Trophoblast cell (in vitro differentiated cells and primary cell): ENCODE measurements at regions not wholly inside any gene's neighbourhood (a gene's known extent, or its start where the extent isn't known, plus 50 kb on each side); places are given as distances from the start of the nearest gene placed in this dataset.

ENCODE experiments used
- DNase-seq, 2 donors: peaks; one replicate each; pipeline ENCODE4 v3.0.0-alpha.2; 2016
- H2AFZ ChIP-seq: 2 replicates; pipeline ENCODE4 v1.6.1; 2013; ENCODE audit warnings: low read length, moderate library complexity, mild to moderate bottlenecking; ENCODE audit not compliant: insufficient read depth, poor library complexity
- H2AK5ac ChIP-seq: 2 replicates; pipeline ENCODE4 v1.6.1; 2013; ENCODE audit warnings: mild to moderate bottlenecking, low read length
- H2BK120ac ChIP-seq: 2 replicates; pipeline ENCODE4 v1.6.1; 2013; ENCODE audit warnings: low read length, mild to moderate bottlenecking, moderate library complexity; ENCODE audit not compliant: insufficient read depth, poor library complexity
- H2BK12ac ChIP-seq: 2 replicates; pipeline ENCODE4 v1.6.1; 2013; ENCODE audit warnings: mild to moderate bottlenecking, low read length, moderate library complexity
- H2BK5ac ChIP-seq: 2 replicates; pipeline ENCODE4 v1.6.1; 2013; ENCODE audit warnings: low read length, low read depth, moderate library complexity, mild to moderate bottlenecking; ENCODE audit not compliant: poor library complexity
- H3K14ac ChIP-seq: 2 replicates; pipeline ENCODE4 v1.6.1; 2013; ENCODE audit warnings: mild to moderate bottlenecking, low read length
- H3K18ac ChIP-seq: 2 replicates; pipeline ENCODE4 v1.6.1; 2013; ENCODE audit warnings: mild to moderate bottlenecking, low read length
- H3K23ac ChIP-seq: 2 replicates; pipeline ENCODE4 v1.6.1; 2013; ENCODE audit warnings: low read length
- H3K27ac ChIP-seq: 2 replicates; pipeline ENCODE4 v1.5.1; 2013; ENCODE audit warnings: low read depth, mild to moderate bottlenecking, inconsistent platforms, low read length, moderate library complexity
- H3K27me3 ChIP-seq: 2 replicates; pipeline ENCODE4 v1.6.1; 2013; ENCODE audit warnings: inconsistent platforms, mild to moderate bottlenecking, low read length, moderate library complexity; ENCODE audit not compliant: insufficient read depth
- H3K36me3 ChIP-seq, 2 experiments: 1 replicate in 1 of 2; 2 replicates in 1 of 2; pipeline ENCODE4 v1.6.1; 2013; ENCODE audit warnings: low read length in 2 of 2, mild to moderate bottlenecking in 2 of 2, moderate library complexity in 1 of 2; ENCODE audit not compliant: insufficient read depth in 2 of 2, control insufficient read depth in 1 of 2
- H3K4ac ChIP-seq: 2 replicates; pipeline ENCODE4 v1.6.1; 2013; ENCODE audit warnings: low read depth, mild to moderate bottlenecking, low read length, moderate library complexity
- H3K4me1 ChIP-seq, 2 experiments: 1 replicate in 1 of 2; 2 replicates in 1 of 2; pipeline ENCODE4 v1.6.1; 2013; ENCODE audit warnings: low read length in 2 of 2, mild to moderate bottlenecking in 2 of 2, moderate library complexity in 1 of 2; ENCODE audit not compliant: insufficient read depth in 2 of 2, control insufficient read depth in 1 of 2
- H3K4me2 ChIP-seq: 2 replicates; pipeline ENCODE4 v1.6.1; 2013; ENCODE audit warnings: inconsistent platforms, mild to moderate bottlenecking, low read length, moderate library complexity
- H3K4me3 ChIP-seq: 2 replicates; pipeline ENCODE4 v1.5.1; 2013; ENCODE audit warnings: mild to moderate bottlenecking, low read depth, low read length, inconsistent platforms
- H3K79me1 ChIP-seq: one replicate; pipeline ENCODE4 v1.6.1; 2013; ENCODE audit warnings: low read length
- H3K79me2 ChIP-seq: 2 replicates; pipeline ENCODE4 v1.6.1; 2013; ENCODE audit warnings: low read length, mild to moderate bottlenecking; ENCODE audit not compliant: control insufficient read depth, insufficient read depth, poor library complexity
- H3K9ac ChIP-seq: 2 replicates; pipeline ENCODE4 v1.6.1; 2013; ENCODE audit warnings: mild to moderate bottlenecking, low read length
- H3K9me3 ChIP-seq: 2 replicates; pipeline ENCODE4 v1.6.1; 2013; ENCODE audit warnings: low read depth, mild to moderate bottlenecking, control low read depth, inconsistent platforms, low read length; ENCODE audit not compliant: insufficient read depth
- H4K12ac ChIP-seq: 2 replicates; pipeline ENCODE4 v1.6.1; 2013; ENCODE audit warnings: low read depth, mild to moderate bottlenecking, low read length, moderate library complexity
- H4K8ac ChIP-seq: 2 replicates; pipeline ENCODE4 v1.6.1; 2013; ENCODE audit warnings: low read depth, mild to moderate bottlenecking, low read length, moderate library complexity
- H4K91ac ChIP-seq: one replicate; pipeline ENCODE4 v1.6.1; 2013; ENCODE audit warnings: low read depth, mild to moderate bottlenecking, low read length, moderate library complexity
- WGBS: extraction: QIAGEN DNeasy Blood & Tissue Kit; methylation state at CpG from one replicate; pipeline ENCODE4 v1.1.7; 2013; ENCODE audit warnings: missing lambda C conversion rate; ENCODE audit not compliant: insufficient read length, insufficient coverage; ENCODE audit errors: extremely low coverage; 5-methylcytosine and 5-hydroxymethylcytosine counted together

DNA sequence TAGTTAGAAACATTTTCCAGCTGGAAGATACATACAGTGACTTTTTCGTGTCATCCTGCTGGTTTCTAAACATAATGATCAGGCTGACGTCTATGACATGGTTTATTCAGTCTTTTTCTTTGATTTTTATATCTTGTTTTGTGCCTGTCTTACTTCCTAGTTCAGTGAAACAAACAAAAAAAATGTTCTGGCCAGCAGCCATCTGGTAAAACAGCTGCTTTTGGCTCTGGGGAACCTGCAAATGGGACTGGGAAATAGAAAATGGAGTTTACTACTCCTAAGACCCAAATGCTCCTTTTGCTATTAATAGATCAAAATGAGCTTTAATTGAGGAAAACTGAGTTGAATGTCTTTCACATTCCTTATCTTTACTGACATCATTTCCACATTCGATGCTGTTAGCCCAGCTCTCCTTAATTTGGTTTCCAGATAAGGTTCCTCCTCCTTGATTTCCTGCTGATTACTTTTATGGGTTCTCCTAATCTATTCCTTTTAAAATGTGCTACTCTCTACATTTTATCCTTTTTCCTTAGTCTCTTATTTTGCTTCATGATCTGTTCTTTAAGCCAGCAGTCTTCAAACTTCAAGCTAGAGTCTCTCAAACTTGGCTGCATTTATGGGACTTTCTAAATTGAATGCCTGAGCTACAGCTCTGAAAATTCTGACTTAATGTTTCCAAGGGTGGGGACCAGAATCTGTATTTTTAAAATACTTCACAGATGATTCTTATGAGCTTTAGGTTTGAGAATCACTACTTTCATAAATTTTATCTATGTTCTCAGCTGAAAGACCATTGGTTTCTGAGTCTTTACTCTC lies 499.5 kb downstream of the ANKRD50 start:
- no peak overlapping the region for H3K4me3 ChIP-seq
- no peak overlapping the region for H3K4me2 ChIP-seq
- no peaks in the 10 kb centered on the region for H3K4me1 ChIP-seq
- no CpG with 5 or more reads among the region's 3 CpGs for WGBS
- no peaks in the 10 kb centered on the region for H3K9me3 ChIP-seq
- no peak overlapping the region for H4K12ac ChIP-seq
- H4K91ac ChIP-seq = no peak overlapping the region
- H3K27me3 ChIP-seq = no peaks in the 10 kb centered on the region
- no peak overlapping the region for H2BK12ac ChIP-seq
- no peak overlapping the region for H3K14ac ChIP-seq
- no peak for DNase-seq
- H2BK120ac ChIP-seq = no peak overlapping the region
- H3K36me3 ChIP-seq = no peaks in the 10 kb centered on the region
- H3K18ac ChIP-seq = no peak overlapping the region
- no peaks in the 10 kb centered on the region for H3K79me2 ChIP-seq
- no peak overlapping the region for H4K8ac ChIP-seq
- H2BK5ac ChIP-seq = no peak overlapping the region
- no peak overlapping the region for H3K27ac ChIP-seq
- H3K79me1 ChIP-seq = no peaks in the 10 kb centered on the region
- no peak overlapping the region for H2AK5ac ChIP-seq
- H3K23ac ChIP-seq = no peak overlapping the region
- H2AFZ ChIP-seq = no peak overlapping the region
- no peak overlapping the region for H3K9ac ChIP-seq
- H3K4ac ChIP-seq = no peak overlapping the region

DNA sequence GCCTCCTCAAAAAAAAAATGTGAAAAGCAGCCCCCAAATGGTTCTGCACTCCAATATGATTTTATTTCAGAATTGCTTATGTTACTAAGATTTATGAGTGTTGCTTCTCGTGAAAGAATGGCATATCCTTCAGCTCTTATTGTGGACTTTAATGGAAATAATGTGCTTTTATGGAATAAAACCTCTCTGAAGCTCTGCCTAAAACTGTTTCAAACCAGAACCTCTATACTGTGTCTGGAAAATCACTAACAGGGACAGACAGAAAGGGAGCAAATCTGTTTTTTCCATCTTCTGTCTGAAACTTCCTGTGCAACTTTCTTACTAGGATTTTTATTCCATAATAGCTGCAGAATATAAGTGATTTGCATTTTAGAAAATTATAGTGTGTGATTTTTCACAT lies 493.1 kb downstream of the ANKRD50 start:
- no peak overlapping the region for H3K4ac ChIP-seq
- H3K79me1 ChIP-seq = no peaks in the 10 kb centered on the region
- no peaks in the 10 kb centered on the region for H3K4me1 ChIP-seq
- no peak overlapping the region for H3K4me3 ChIP-seq
- H4K12ac ChIP-seq = no peak overlapping the region
- H3K9me3 ChIP-seq = no peaks in the 10 kb centered on the region
- H4K91ac ChIP-seq = no peak overlapping the region
- no peak for DNase-seq
- no peak overlapping the region for H4K8ac ChIP-seq
- no peak overlapping the region for H2BK12ac ChIP-seq
- H3K4me2 ChIP-seq = no peak overlapping the region
- H3K36me3 ChIP-seq = no peaks in the 10 kb centered on the region
- no peak overlapping the region for H3K27ac ChIP-seq
- no peaks in the 10 kb centered on the region for H3K27me3 ChIP-seq
- no peak overlapping the region for H3K9ac ChIP-seq
- H3K23ac ChIP-seq = no peak overlapping the region
- no peak overlapping the region for H2BK120ac ChIP-seq
- no CpG with 5 or more reads among the region's 1 CpG for WGBS
- no peak overlapping the region for H2AFZ ChIP-seq
- no peaks in the 10 kb centered on the region for H3K79me2 ChIP-seq
- H3K18ac ChIP-seq = no peak overlapping the region
- H3K14ac ChIP-seq = no peak overlapping the region
- H2BK5ac ChIP-seq = no peak overlapping the region
- H2AK5ac ChIP-seq = no peak overlapping the region

DNA sequence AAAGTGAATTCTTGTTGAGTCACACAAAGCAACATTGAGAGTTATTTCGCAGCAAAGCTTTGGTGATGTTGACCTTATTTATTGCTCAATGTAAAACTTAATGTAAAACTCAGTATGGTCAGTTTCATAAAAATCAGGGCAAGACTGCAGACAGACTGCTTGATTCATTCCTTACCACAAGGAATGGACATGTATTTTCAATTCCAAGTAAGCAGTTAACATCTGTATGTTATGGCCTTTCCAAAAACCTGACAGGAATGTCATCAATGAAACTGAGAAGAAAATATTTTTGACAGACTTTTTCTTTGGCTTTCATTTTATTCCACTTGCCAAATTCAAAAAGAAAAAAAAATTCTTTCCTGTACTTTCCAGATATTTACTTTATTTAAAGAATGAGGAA lies 488.3 kb downstream of the ANKRD50 start:
- Histone ChIP-seq H4K91ac (no peak overlapping the region), H3K79me2 (no peaks in the 10 kb centered on the region), H3K4me1 (no peaks in the 10 kb centered on the region), H2AFZ (no peak overlapping the region), H3K4me2 (no peak overlapping the region), H3K18ac (no peak overlapping the region), H2BK120ac (no peak overlapping the region), H3K23ac (no peak overlapping the region), H3K36me3 (no peaks in the 10 kb centered on the region), H3K4me3 (no peak overlapping the region), H3K14ac (no peak overlapping the region), H3K79me1 (no peaks in the 10 kb centered on the region), H3K27me3 (no peaks in the 10 kb centered on the region), H3K4ac (no peak overlapping the region), H2BK12ac (no peak overlapping the region), H4K12ac (no peak overlapping the region), H2AK5ac (no peak overlapping the region), H2BK5ac (no peak overlapping the region), H3K9me3 (no peaks in the 10 kb centered on the region), H3K27ac (no peak overlapping the region), H3K9ac (no peak overlapping the region), H4K8ac (no peak overlapping the region)
- no CpG with 5 or more reads among the region's 1 CpG for WGBS
- no peak for DNase-seq

DNA sequence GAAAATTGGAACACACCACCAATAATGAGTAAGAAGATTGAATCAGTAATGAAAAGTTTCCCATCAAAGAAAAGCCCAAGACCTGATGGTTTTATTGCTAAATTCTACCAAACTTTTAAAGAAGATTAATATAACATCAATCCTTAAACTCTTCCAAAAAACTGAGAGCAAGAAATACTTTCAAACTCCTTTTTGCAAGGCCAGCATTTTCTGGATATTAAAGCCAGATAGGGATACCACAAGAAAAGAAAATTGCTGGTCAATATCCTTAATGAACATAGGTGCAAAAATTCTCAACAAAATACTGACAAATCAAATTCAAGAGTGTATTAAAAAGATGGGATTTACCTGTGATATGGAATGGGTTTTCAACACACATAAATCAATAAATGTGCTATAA lies 484.6 kb downstream of the ANKRD50 start:
- no peak for DNase-seq
- H3K79me2 ChIP-seq = no peaks in the 10 kb centered on the region
- no peak overlapping the region for H2BK5ac ChIP-seq
- H3K23ac ChIP-seq = no peak overlapping the region
- no peak overlapping the region for H2BK120ac ChIP-seq
- H3K27ac ChIP-seq = no peak overlapping the region
- no peaks in the 10 kb centered on the region for H3K9me3 ChIP-seq
- no peak overlapping the region for H4K91ac ChIP-seq
- H3K27me3 ChIP-seq = no peaks in the 10 kb centered on the region
- no peak overlapping the region for H3K4me3 ChIP-seq
- no peak overlapping the region for H3K4me2 ChIP-seq
- H3K14ac ChIP-seq = no peak overlapping the region
- H3K18ac ChIP-seq = no peak overlapping the region
- no peak overlapping the region for H2BK12ac ChIP-seq
- H3K4ac ChIP-seq = no peak overlapping the region
- no peak overlapping the region for H4K12ac ChIP-seq
- no peak overlapping the region for H4K8ac ChIP-seq
- no peak overlapping the region for H2AFZ ChIP-seq
- no peak overlapping the region for H3K9ac ChIP-seq
- H3K36me3 ChIP-seq = no peaks in the 10 kb centered on the region
- no peaks in the 10 kb centered on the region for H3K4me1 ChIP-seq
- no peak overlapping the region for H2AK5ac ChIP-seq
- H3K79me1 ChIP-seq = no peaks in the 10 kb centered on the region
